ENCODE measurements at regions not wholly inside any gene's neighbourhood (a gene's known extent, or its start where the extent isn't known, plus 50 kb on each side); places are given as distances from the start of the nearest gene placed in this dataset.

GRCh38 chr16:5523829-5524228 is 426.2 kb upstream of the EEF2KMT start:
- TF ChIP-seq, protein P1, sequence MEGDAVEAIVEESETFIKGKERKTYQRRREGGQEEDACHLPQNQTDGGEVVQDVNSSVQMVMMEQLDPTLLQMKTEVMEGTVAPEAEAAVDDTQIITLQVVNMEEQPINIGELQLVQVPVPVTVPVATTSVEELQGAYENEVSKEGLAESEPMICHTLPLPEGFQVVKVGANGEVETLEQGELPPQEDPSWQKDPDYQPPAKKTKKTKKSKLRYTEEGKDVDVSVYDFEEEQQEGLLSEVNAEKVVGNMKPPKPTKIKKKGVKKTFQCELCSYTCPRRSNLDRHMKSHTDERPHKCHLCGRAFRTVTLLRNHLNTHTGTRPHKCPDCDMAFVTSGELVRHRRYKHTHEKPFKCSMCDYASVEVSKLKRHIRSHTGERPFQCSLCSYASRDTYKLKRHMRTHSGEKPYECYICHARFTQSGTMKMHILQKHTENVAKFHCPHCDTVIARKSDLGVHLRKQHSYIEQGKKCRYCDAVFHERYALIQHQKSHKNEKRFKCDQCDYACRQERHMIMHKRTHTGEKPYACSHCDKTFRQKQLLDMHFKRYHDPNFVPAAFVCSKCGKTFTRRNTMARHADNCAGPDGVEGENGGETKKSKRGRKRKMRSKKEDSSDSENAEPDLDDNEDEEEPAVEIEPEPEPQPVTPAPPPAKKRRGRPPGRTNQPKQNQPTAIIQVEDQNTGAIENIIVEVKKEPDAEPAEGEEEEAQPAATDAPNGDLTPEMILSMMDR (IDR thresholded peaks at IDR 0.05 in 4 of 5, conservative IDR thresholded peaks at IDR 0.05 in 1 of 5) = no peak
- TF ChIP-seq POLR2A (IDR thresholded peaks at IDR 0.05) = no peak
